HG02970 (cell line): ENCODE measurements at regions not wholly inside any gene's neighbourhood (a gene's known extent, or its start where the extent isn't known, plus 50 kb on each side); places are given as distances from the start of the nearest gene placed in this dataset.

Experiments
- ATAC-seq: cut with Tn5 transposase; IDR thresholded peaks from one replicate; pipeline ENCODE4 v1.9.1; 2021; ENCODE audit warnings: mild to moderate bottlenecking, moderate library complexity, moderate number of reproducible peaks; ENCODE audit not compliant: unreplicated experiment, low FRiP score

- ATAC-seq: no peak
Observed at GRCh38 chr15:93694033-93694432, 537.3 kb upstream of the MCTP2 start.

DNA sequence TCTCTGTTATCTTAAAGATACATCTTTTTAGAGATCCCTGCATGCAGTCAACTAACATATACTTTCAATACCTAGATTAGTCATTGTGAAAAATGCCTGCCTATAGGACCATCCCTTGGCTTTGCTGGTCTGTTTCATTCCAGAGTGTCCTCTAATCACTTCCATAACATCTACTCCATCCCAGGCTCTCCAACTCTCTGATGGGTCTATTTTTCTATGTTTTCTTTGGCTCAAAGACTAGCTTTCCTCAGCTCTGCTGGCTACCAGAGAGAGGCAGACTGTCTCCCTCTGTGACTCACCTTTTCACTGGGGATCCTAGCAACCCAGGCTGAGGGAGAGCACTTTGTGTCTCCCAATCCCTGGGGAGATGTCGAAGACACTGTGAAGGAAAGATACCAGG is 547.7 kb upstream of the MCTP2 start:
- no peak for ATAC-seq

GRCh38 chr15:93671387-93671943 is 559.9 kb upstream of the MCTP2 start:
- ATAC-seq: no peak

GRCh38 chr15:93670931-93671330 is 560.4 kb upstream of the MCTP2 start:
- no peak for ATAC-seq

GRCh38 chr15:93664213-93664956 is 567.0 kb upstream of the MCTP2 start:
- no peak for ATAC-seq

- no peak for ATAC-seq
Observed at GRCh38 chr15:93662162-93662885, 569.0 kb upstream of the MCTP2 start.

- no peak for ATAC-seq
Observed at GRCh38 chr15:93658026-93658816, 569.2 kb upstream of the RGMA start.

DNA sequence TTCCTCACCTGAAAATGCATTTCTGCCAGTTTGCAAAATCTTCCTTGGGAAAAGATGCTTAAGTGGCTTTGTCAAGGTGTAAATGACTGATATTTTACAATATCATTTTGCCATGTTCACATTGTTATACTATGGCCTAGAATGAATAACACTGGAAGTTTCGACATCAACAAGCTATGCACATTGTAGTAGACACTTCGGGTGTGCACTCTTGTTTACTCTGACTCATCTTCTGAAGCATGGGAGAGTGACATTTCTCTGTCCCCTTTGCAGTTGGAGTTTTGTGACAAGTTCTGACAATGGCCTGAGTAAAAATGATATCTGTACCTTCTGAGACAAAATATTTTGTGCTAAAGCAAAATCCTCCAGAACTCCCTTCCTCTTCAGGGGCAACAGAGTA is 567.0 kb upstream of the RGMA start:
- no peak for ATAC-seq

DNA sequence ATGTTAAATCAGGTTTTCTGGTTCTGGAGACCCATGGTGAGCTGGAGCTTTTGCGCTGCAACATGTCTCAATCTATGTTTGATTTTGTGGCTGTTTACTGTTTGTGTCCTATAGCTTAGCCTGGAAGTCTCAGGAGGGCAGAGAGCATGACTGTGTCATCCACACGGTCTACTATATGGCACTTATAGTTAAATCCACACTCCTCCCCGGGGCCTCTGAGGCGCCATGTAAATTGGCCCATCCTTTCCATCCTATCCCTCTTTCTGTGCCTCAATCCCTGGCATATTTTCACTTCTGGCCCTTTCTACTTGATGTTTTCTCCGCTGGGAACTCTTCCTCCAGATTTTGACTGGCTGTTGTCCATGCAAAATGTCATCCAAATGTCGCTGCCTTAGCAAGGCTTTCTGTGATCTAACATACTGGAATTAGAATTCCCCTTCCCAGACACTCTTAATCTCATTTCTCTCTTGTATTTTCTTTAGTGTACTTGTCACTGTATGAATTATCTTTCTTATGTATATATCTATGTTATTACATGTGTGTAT is 560.8 kb upstream of the RGMA start:
- no peak for ATAC-seq

GRCh38 chr15:93646193-93646592 is 557.2 kb upstream of the RGMA start:
- no peak for ATAC-seq

DNA sequence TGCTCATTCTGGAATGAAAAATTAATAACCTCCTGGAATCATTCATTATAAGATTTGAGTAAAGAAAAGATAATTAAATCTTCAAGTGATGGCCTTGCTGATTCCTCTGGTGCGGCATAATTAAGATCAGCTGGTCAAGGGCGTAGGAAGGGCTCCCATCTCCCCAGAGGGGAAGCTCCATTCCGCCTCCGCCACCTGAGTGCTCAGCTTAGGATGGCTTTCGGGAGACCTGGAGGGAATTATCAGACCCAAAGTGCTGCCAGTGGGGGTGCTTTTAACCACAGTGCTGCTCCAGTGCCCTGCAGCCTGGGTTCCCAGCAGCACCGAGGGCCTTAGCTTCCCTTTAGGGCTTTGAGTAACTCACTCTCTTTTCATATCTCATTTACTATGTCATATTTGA is 556.6 kb upstream of the RGMA start:
- no peak for ATAC-seq

GRCh38 chr15:93644595-93644994 is 555.6 kb upstream of the RGMA start:
- no peak for ATAC-seq

GRCh38 chr15:93640411-93640962 is 551.5 kb upstream of the RGMA start:
- ATAC-seq: no peak

- ATAC-seq: no peak
Observed at GRCh38 chr15:93631958-93632618, 543.1 kb upstream of the RGMA start.

DNA sequence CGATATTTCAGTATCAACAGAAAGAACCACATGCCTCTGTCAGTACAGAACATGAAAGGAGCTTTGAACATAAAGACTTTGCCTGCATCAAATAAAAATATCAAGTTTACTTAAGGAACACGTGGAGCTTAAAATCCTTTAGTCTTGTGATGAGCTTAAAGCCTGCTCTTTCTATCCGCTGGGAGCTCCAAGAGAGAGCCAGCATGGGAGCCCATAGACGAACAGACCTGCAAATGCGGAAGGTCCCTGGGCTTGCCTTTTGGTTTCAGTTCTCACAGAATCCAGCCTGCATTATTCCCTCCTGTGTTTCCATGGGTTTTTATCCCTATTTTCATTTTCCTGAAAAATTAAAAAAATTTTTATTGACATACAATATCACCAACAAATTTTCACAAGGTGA is 530.6 kb upstream of the RGMA start:
- no peak for ATAC-seq

DNA sequence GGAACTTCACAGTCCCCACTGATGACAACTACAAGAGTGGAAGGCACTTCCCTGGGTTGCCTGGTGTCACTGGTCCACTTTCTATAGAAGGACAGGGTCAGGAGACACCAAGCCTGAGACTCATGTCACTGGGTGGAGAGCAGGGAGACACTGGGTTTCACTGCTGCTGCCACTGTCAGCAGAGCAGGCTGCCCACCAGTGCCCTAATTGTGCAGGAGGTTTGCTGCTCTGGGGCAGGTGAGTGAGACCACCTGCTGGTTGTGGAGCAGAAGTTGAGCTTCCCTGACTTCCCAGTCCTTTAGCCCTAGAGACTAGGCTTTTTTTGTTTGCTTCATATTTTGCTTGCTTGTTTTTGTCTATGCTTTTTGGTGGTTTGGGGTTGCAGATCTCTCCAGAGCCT is 528.4 kb upstream of the RGMA start:
- ATAC-seq: no peak

- no peak for ATAC-seq
Observed at GRCh38 chr15:93614386-93615104, 525.5 kb upstream of the RGMA start.

GRCh38 chr15:93613386-93613785 is 524.4 kb upstream of the RGMA start:
- no peak for ATAC-seq

GRCh38 chr15:93612953-93613352 is 523.9 kb upstream of the RGMA start:
- ATAC-seq: no peak
